Stimulated activated CD8-positive, alpha-beta memory T cell treated with anti-CD3 and anti-CD28 coated beads, Interleukin-4, amount 100 ng/mL, for 48 hours (primary cell): ENCODE measurements at regions not wholly inside any gene's neighbourhood (a gene's known extent, or its start where the extent isn't known, plus 50 kb on each side); places are given as distances from the start of the nearest gene placed in this dataset.
"Not testable (repeated sequence)": the region's sequence is repeated elsewhere in the genome, so short reads cannot be mapped to it uniquely, and the experiment has no call there.

ENCODE experiments used
- DNase-seq: peaks from one replicate; pipeline ENCODE4 v3.0.0-alpha.2; 2020

- DNase-seq = no peak
These were observed 117.4 kb downstream of the IER5 start for GRCh38 chr1:181205901-181206300.

GRCh38 chr1:181206513-181206912 is 118.0 kb downstream of the IER5 start:
- DNase-seq = no peak

DNA sequence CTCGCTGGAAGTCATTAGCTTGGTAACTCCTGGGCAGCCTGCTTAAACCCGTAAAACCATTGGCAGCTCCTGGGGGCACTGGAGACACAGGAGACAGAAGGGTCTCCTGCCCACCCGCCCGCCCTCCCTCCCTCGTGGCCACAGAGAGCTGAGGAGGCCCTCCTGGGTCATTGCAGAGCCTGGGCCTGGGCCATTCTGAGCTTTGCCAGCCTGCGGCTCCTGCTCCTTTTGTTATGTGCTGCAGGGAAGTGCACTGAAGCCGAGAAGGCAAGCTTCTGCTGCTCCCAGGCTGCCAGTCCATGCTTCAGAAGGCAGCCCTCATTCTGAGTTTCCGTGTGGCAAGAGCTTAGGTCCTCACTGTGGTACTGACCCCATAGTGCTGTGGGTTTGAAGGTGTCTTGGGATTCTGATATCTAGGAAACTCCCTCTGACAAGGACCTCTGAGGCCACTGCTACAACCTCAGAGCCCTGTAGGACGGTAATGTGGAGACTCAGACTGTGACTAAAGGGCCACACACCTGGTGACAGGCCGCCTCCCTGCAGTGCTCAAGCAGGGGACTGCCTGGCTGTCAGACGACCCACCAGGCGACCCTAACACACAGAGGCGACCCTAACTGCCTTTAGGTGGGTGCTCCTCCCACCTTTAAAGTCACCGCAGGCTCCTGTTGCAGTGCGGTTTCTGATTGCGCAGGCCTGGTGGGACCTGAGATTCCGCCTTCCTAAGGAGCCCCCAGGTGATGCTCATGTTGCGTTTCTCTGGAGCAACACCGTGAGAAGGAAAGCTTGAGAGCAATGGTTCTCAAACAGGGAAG is 118.7 kb downstream of the IER5 start:
- DNase-seq = no peak

- no peak for DNase-seq
These were observed 119.6 kb downstream of the IER5 start for GRCh38 chr1:181208083-181208482.

DNA sequence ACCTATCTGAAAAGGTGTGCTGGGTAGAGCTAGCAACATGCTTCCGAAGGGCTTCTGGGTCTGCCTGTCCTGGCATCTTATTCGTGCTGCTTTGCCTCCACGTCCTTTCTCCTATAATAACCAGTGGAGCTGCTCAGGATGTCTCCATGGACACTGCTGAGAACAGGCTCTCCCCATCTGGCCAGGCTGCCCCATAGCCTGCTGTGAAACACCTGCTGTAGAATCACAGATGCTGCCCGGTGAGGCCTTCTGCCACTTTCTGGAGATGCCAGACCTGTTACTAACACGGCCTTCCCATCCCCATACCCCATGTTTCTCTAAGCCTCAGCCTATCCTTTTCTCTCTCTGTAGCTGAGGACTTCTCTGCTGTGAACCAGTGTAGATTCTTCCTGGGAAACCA is 120.5 kb downstream of the IER5 start:
- no peak for DNase-seq

DNA sequence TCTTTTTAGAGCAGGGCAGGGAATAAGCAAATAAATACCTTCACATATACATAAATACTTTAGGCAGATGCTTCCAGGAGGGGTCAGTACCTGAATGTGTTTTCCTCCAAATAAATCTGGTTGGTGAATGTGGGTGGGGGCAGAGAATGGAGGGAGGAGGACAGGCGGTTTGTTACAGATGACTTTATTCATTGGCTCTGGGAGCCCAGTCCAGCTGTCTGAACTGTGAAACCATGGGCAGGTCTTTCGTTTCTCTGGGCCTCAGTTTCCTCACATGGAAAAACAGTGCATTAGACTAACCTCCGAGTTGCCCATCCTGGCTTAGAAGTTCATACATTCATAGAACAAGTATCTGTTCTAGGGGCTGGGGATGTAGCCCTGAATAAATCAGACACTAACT is 124.6 kb downstream of the IER5 start:
- no peak for DNase-seq

DNA sequence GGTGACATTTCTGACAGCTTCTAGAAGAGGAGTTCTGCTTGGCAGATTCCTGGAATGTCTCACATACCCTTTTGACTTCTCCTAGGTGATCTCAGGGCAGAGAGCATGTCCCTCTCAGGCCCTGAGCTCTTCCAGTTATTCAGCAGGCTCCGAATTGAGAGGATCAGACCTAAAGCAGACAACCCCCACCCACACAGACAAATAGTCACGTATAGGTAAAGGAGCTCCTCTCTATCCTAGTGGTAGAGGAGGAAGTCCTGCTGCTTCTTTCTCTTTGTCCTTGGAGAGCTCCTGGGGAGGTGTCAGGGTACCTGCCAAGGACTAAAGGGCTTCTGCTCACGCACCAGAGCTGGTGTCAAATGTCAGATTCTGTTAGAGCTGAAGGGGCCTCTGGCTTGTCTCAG is 128.1 kb downstream of the IER5 start:
- no peak for DNase-seq

DNA sequence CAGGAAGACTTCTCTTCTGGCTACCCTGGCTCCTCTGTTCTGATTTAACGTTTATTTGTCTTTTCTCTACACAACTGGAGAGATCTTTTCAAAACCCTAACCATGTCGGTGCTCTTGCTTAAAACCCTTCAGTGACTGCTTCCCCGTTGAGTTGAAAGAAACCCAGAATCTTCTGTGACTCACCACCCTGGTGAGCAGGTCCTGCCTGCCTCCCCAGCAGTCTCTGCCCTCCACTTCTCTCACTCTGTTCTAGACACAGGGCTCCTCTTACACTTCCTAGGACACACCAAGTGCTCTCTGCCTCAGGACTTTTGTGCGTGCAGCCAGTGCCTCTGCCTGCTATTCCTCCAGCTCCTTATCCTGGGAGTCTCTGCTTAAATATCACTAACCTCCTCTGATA is 131.4 kb downstream of the IER5 start:
- no peak for DNase-seq

DNA sequence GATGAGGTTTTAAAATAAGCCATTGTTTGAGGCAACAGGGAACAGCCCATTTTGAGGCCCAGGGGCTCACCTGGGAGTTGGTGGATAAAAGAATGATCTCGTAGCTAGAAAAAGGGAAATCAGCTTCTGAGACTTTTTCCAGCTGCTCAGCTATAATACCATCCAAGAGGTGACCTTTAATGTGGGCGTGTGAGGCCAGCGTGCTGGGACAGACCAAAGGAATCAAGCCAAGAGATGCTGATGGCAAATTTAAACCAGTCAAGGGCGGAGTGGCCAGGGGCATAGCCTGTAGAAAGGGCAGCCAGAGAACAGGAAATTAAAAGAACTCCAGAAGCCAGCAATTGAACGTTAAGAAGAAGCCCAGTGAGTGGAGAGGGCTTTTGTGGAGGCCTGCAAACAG is 132.6 kb downstream of the IER5 start:
- DNase-seq = no peak

GRCh38 chr1:181222972-181223505 is 134.5 kb downstream of the IER5 start:
- DNase-seq = no peak

- not testable (repeated sequence) for DNase-seq
These were observed 138.2 kb downstream of the IER5 start for GRCh38 chr1:181226728-181227127.

DNA sequence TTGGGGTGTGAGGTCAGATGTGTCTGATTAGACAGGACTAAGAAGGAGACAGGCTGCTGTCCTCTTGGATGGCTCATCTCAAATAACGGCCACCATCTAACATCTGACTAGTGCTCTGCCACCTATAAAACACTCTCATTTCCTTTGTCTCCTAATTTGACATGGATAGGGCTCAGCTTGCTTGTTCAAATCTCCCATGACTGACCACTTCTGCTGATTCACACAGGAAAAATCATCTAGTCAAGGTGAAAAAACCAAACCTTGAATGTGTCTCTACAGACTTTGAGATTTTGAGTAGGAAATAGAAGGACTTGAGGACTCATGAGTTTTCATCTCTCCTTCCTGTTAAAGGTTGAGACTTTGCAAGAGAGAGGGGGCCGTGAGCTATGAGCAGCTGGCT is 150.6 kb downstream of the IER5 start:
- DNase-seq = no peak

DNA sequence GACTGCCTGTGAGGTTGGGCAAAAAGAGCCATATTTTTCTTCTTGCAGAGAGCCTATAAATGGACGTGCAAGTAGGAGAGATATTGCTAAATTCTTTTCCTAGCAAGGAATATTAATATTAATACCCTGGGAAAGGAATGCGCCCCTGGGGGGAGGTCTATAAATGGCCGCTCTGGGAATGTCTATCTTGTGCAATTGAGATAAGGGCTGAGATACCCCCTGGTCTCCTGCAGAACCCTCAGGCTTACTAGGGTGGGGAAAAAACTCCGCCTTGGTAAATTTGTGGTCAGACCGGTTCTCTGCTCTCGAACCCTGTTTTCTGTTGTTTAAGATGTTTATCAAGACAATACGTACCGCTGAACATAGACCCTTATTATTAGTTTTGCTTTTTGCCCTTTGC is 157.8 kb downstream of the IER5 start:
- not testable (repeated sequence) for DNase-seq

GRCh38 chr1:181248361-181248760 is 159.9 kb downstream of the IER5 start:
- not testable (repeated sequence) for DNase-seq

GRCh38 chr1:181249186-181249585 is 160.7 kb downstream of the IER5 start:
- no peak for DNase-seq

- no peak for DNase-seq
These were observed 161.5 kb downstream of the IER5 start for GRCh38 chr1:181250038-181250437.

DNA sequence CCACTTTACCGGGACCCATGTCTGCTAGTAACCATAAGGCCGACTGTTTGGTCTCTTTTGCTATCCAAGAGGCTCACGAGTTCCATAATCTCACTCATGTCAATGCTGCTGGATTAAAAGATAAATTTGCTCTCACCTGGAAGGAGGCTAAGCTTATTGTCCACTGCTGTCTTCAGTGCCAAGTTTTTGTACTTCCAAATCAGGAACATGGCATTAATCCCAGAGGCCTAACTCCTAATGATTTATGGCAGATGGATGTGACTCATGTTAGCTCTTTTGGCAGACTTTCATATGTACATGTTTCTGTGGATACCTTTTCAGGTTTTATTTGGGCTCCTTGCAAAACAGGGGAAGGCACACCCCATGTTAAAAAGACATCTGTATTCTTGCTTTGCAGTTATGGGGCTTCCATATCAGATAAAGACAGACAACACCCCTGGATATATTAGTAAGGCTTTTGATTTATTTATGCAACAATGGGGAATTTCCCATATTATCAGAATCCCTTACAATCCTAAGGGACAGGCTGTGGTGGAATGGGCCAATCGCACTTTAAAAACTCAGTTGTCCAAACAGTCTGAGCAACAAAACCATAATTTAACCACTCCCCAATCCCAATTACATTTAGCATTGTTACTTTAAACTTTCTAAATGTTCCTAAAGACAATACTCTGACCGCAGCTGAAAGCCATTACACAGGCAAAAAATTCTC is 162.7 kb downstream of the IER5 start:
- DNase-seq = no peak

DNA sequence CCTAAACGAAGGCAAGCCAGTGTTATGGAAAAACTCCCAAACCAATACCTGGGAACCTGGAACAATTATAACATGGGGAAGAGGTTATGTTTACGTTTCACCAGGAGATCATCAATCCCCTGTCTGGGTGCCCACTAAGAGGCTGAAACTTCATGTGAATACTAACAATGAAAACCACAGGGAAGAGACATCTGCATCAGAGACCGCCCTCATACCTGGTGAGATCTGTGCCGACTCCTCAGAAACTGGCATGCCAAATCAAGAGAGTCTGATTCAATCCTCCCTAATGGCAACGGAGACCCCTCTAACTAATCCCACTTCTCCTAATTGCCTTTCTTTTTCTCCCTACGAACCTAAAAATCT is 163.2 kb downstream of the IER5 start:
- no peak for DNase-seq

DNA sequence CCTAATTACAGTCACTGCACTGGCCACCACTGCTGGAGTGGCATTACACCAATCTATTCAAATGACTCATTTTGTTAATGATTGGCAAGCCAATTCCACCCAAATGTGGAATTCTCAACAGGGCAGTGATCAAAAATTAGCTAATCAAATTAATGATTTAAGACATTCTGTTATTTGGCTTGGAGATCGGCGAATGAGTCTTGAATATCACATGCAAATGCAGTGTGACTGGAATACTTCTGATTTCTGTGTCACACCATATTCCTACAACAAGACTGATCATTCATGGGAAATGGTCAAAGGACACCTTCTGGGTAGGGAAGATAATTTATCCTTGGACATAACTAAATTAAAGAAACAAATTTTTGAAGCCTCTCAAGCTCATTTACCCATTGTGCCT is 165.1 kb downstream of the IER5 start:
- not testable (repeated sequence) for DNase-seq

- DNase-seq = no peak
These were observed 166.9 kb downstream of the IER5 start for GRCh38 chr1:181255270-181255929.

DNA sequence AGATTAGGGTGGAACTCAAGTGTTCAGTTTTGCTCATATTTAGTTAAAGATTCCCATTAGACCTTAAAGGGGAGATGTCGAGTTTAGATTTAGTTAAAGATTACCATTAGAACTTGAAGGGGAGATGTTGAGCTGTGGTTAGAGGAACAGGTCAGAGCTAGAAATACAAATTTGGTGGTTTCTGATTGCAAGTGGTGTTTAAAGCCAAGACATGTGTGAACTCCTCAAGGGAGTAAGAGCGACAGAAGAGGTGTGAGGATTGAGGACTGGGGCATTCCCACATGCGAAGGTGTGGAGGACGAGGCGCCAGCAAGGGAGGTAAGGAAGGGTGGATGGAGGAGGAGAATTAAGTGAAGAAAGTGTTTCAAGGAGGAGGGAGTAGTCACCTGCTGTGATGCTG is 168.6 kb downstream of the IER5 start:
- no peak for DNase-seq

GRCh38 chr1:181259026-181259745 is 170.7 kb downstream of the IER5 start:
- no peak for DNase-seq

DNA sequence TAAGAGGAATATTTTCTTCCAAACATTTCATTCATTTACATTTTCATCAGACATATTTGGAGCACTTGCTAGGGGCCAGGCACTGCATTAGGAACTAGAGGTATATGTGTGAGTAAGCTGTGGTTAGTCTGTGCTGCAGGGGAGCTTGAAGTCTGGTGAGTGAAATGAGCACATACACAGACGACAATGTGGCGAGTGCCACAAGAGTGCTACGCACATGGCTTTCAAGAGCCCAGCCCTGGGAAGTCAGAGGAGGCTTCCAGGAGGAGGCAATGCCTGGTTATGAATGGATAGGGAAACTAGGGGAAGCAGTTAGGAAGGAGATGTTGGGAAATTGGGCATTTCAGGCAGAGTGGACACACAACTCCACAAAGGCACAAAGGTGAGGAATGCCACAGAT is 171.8 kb downstream of the IER5 start:
- no peak for DNase-seq
